ENCODE measurements at regions not wholly inside any gene's neighbourhood (a gene's known extent, or its start where the extent isn't known, plus 50 kb on each side); places are given as distances from the start of the nearest gene placed in this dataset.

DNA sequence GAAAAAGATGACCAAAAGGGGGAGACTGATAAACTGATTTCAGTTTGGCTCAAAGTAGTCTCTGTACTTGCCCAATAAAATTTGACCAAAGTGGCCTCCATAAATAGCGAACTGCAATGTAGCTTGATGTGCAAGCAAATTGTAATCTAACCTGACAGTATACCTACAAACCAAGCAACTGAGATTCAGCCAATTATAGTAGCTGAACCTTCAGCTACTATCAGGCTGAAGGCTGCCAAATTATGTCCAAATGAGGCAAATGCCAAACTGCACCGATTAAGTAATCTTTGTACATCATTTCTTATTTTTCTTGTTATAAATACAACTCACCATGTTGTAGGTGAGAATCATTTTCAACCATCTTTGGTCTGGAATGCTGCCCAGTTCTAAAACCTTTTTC, 390.6 kb downstream of the CDH9 start:
- BruUV-seq (replicated peaks) = no TSS peak

More for the DNA sequence above, 390.6 kb downstream of the CDH9 start:
- POLR2A ChIA-PET = no interaction called here
- Histone ChIP-seq H3K9me1 (replicated peaks; ENCODE audit: control insufficient read depth, extremely low read depth, insufficient read depth, low read length) (no peaks in the 10 kb centered on the region), H3K27ac (ENCODE audit: insufficient read depth, low read depth, low read length) (no peak overlapping the region), H3K9ac (replicated peaks; ENCODE audit: extremely low read depth, insufficient read depth, low read length) (no peak overlapping the region), H3K4me1 (ENCODE audit: control insufficient read depth, extremely low read depth, insufficient read depth, low read length) (no peaks in the 10 kb centered on the region), H3K79me2 (ENCODE audit: control insufficient read depth, insufficient read depth, low read length) (no peaks in the 10 kb centered on the region), H3K4me3 (replicated peaks in 1 of 3; ENCODE audit: insufficient read depth in 1 of 3, low read depth in 1 of 3, low read length in 3 of 3) (no peak overlapping the region), H3K4me2 (ENCODE audit: insufficient read depth, low read length) (no peak overlapping the region), H3K9me3 (replicated peaks; ENCODE audit: control insufficient read depth, insufficient read depth, low read length) (peaks cover 3% of the 10 kb centered on the region), H4K20me1 (replicated peaks; ENCODE audit: control insufficient read depth, extremely low read depth, insufficient read depth, low read length) (no peaks in the 10 kb centered on the region), H3K27me3 (ENCODE audit: control insufficient read depth in 2 of 2, insufficient read depth in 2 of 2, low read length in 2 of 2) (no peaks in the 10 kb centered on the region), H3K36me3 (ENCODE audit: control insufficient read depth in 2 of 2, extremely low read depth in 1 of 2, insufficient read depth in 2 of 2, low read length in 2 of 2) (no peaks in the 10 kb centered on the region), H2AFZ (ENCODE audit: low read depth, low read length) (no peak overlapping the region)
- dilution Hi-C loops (cut with MboI; ENCODE audit: extremely low pct_ligation_motif_present, low sequenced_read_pairs) = no loop called here
- intact Hi-C loops (cut with micrococcal nuclease) = no loop called here
- CTCF ChIA-PET = no interaction called here
- TF ChIP-seq JUN (IDR thresholded peaks at IDR 0.05; ENCODE audit: borderline replicate concordance, insufficient read depth, insufficient read length, low read depth) (no peak), EZH2 (IDR thresholded peaks at IDR 0.05; ENCODE audit: borderline replicate concordance, low read depth, low read length, severe bottlenecking) (no peak), POLR2A (IDR thresholded peaks at IDR 0.05; ENCODE audit: low read depth, low read length) (no peak), FOS (IDR thresholded peaks at IDR 0.05; ENCODE audit: borderline replicate concordance, insufficient read depth, low read length) (no peak), GATA2 (IDR thresholded peaks at IDR 0.05; ENCODE audit: insufficient read depth, insufficient read length, low read depth, low read length) (no peak), POLR2AphosphoS5 (IDR thresholded peaks at IDR 0.05; ENCODE audit: insufficient read depth, low read depth, low read length) (no peak), MYC (IDR thresholded peaks at IDR 0.05; ENCODE audit: low read depth, low read length) (no peak)
- TF ChIP-seq, protein P1, sequence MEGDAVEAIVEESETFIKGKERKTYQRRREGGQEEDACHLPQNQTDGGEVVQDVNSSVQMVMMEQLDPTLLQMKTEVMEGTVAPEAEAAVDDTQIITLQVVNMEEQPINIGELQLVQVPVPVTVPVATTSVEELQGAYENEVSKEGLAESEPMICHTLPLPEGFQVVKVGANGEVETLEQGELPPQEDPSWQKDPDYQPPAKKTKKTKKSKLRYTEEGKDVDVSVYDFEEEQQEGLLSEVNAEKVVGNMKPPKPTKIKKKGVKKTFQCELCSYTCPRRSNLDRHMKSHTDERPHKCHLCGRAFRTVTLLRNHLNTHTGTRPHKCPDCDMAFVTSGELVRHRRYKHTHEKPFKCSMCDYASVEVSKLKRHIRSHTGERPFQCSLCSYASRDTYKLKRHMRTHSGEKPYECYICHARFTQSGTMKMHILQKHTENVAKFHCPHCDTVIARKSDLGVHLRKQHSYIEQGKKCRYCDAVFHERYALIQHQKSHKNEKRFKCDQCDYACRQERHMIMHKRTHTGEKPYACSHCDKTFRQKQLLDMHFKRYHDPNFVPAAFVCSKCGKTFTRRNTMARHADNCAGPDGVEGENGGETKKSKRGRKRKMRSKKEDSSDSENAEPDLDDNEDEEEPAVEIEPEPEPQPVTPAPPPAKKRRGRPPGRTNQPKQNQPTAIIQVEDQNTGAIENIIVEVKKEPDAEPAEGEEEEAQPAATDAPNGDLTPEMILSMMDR (IDR thresholded peaks at IDR 0.05; ENCODE audit: extremely low read depth in 1 of 2, insufficient read depth in 1 of 2, low read depth in 1 of 2, low read length in 2 of 2) = no peak
- TF ChIP-seq, protein P2, sequence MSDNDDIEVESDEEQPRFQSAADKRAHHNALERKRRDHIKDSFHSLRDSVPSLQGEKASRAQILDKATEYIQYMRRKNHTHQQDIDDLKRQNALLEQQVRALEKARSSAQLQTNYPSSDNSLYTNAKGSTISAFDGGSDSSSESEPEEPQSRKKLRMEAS (IDR thresholded peaks at IDR 0.05; ENCODE audit: insufficient read depth, insufficient read length) = no peak
- DNase-seq (ENCODE audit: low read depth, low spot score) (no peak), FAIRE-seq (no peak)
